GM23338 (cell line): ENCODE measurements at regions not wholly inside any gene's neighbourhood (a gene's known extent, or its start where the extent isn't known, plus 50 kb on each side); places are given as distances from the start of the nearest gene placed in this dataset.

Experiments
- CREB1 ChIP-seq: fragments of 250-450 bp; sonication (Bioruptor Pico); IDR thresholded peaks from 2 replicates; pipeline ENCODE4 v1.5.0; 2020; ENCODE audit warnings: low read depth, mild to moderate bottlenecking, moderate library complexity
- EZH2 ChIP-seq: fragments of 200-600 bp; sonication (generic); IDR thresholded peaks from one replicate; pipeline ENCODE4 v1.8.0; 2017; ENCODE audit warnings: antibody characterized with exemption, mild to moderate bottlenecking, low read depth; ENCODE audit not compliant: unreplicated experiment
- EZH2phosphoT487 ChIP-seq: fragments of 200-600 bp; sonication (generic); IDR thresholded peaks from one replicate; pipeline ENCODE4 v1.8.1; 2018; ENCODE audit warnings: antibody characterized with exemption; ENCODE audit not compliant: unreplicated experiment
- JUNB ChIP-seq: IDR thresholded peaks from one replicate; pipeline ENCODE4 v1.6.1; 2016; ENCODE audit warnings: antibody characterized with exemption; ENCODE audit not compliant: unreplicated experiment
- POLR2AphosphoS5 ChIP-seq: IDR thresholded peaks from 2 replicates; pipeline ENCODE4 v1.6.1; 2016; ENCODE audit warnings: antibody characterized with exemption, low read depth
- STAT1 ChIP-seq: IDR thresholded peaks from one replicate; pipeline ENCODE4 v1.6.1; 2016; ENCODE audit warnings: antibody characterized with exemption; ENCODE audit not compliant: unreplicated experiment
- ZNF331 ChIP-seq: fragments of 250-450 bp; sonication (Bioruptor Pico); IDR thresholded peaks from 2 replicates; pipeline ENCODE4 v1.5.0; 2020; ENCODE audit warnings: low read depth, mild to moderate bottlenecking, moderate library complexity
- TF ChIP-seq, protein P1 (sequence below), 2 experiments: fragments of 200-600 bp in 1 of 2; sonication (generic) in 1 of 2; conservative IDR thresholded peaks; 2 replicates each; pipeline versions ENCODE4 v1.5.1 to v1.6.1; 2016 to 2017; ENCODE audit warnings: antibody characterized with exemption in 2 of 2, low read depth in 2 of 2, mild to moderate bottlenecking in 2 of 2, moderate library complexity in 1 of 2
- TF ChIP-seq, protein P2 (sequence below): IDR thresholded peaks from one replicate; pipeline ENCODE4 v1.6.1; 2018; ENCODE audit warnings: antibody characterized with exemption; ENCODE audit not compliant: unreplicated experiment
- TF ChIP-seq, protein P3 (sequence below): IDR thresholded peaks from 2 replicates; pipeline ENCODE4 v1.6.1; 2016; ENCODE audit warnings: antibody characterized with exemption

DNA sequence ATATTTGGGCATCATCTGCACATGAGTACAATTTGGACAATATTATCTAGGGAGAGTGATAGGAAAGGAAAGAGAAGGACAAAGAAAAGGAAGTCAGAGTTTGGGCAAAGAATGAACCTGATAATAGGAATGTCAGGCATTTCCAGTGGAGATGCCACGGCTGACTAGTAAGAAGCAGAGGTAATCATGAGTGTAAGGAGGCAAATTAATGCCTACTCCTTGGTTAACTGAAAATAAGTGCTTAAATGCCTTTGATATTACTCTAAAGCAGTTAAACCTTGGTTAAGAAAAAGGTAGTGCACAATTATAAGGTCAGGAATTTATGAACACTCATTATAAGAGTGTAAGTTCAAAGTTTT is 99.2 kb upstream of the DDIT4L start:
- TF ChIP-seq POLR2AphosphoS5, result no peak
- TF ChIP-seq, protein P1, sequence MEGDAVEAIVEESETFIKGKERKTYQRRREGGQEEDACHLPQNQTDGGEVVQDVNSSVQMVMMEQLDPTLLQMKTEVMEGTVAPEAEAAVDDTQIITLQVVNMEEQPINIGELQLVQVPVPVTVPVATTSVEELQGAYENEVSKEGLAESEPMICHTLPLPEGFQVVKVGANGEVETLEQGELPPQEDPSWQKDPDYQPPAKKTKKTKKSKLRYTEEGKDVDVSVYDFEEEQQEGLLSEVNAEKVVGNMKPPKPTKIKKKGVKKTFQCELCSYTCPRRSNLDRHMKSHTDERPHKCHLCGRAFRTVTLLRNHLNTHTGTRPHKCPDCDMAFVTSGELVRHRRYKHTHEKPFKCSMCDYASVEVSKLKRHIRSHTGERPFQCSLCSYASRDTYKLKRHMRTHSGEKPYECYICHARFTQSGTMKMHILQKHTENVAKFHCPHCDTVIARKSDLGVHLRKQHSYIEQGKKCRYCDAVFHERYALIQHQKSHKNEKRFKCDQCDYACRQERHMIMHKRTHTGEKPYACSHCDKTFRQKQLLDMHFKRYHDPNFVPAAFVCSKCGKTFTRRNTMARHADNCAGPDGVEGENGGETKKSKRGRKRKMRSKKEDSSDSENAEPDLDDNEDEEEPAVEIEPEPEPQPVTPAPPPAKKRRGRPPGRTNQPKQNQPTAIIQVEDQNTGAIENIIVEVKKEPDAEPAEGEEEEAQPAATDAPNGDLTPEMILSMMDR (conservative IDR thresholded peaks at IDR 0.05; ENCODE audit: low read depth in 2 of 2), result no peak
- TF ChIP-seq STAT1, result no peak
- no peak for TF ChIP-seq JUNB
- TF ChIP-seq EZH2, result no peak
- no peak for TF ChIP-seq CREB1 (CRISPR knock-in tag)
- no peak for TF ChIP-seq EZH2phosphoT487
- TF ChIP-seq, protein P2, sequence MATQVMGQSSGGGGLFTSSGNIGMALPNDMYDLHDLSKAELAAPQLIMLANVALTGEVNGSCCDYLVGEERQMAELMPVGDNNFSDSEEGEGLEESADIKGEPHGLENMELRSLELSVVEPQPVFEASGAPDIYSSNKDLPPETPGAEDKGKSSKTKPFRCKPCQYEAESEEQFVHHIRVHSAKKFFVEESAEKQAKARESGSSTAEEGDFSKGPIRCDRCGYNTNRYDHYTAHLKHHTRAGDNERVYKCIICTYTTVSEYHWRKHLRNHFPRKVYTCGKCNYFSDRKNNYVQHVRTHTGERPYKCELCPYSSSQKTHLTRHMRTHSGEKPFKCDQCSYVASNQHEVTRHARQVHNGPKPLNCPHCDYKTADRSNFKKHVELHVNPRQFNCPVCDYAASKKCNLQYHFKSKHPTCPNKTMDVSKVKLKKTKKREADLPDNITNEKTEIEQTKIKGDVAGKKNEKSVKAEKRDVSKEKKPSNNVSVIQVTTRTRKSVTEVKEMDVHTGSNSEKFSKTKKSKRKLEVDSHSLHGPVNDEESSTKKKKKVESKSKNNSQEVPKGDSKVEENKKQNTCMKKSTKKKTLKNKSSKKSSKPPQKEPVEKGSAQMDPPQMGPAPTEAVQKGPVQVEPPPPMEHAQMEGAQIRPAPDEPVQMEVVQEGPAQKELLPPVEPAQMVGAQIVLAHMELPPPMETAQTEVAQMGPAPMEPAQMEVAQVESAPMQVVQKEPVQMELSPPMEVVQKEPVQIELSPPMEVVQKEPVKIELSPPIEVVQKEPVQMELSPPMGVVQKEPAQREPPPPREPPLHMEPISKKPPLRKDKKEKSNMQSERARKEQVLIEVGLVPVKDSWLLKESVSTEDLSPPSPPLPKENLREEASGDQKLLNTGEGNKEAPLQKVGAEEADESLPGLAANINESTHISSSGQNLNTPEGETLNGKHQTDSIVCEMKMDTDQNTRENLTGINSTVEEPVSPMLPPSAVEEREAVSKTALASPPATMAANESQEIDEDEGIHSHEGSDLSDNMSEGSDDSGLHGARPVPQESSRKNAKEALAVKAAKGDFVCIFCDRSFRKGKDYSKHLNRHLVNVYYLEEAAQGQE, result no peak
- no peak for TF ChIP-seq ZNF331 (CRISPR knock-in tag)
- TF ChIP-seq, protein P3, sequence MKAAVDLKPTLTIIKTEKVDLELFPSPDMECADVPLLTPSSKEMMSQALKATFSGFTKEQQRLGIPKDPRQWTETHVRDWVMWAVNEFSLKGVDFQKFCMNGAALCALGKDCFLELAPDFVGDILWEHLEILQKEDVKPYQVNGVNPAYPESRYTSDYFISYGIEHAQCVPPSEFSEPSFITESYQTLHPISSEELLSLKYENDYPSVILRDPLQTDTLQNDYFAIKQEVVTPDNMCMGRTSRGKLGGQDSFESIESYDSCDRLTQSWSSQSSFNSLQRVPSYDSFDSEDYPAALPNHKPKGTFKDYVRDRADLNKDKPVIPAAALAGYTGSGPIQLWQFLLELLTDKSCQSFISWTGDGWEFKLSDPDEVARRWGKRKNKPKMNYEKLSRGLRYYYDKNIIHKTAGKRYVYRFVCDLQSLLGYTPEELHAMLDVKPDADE, result no peak
